ENCODE measurements at regions not wholly inside any gene's neighbourhood (a gene's known extent, or its start where the extent isn't known, plus 50 kb on each side); places are given as distances from the start of the nearest gene placed in this dataset.

DNA sequence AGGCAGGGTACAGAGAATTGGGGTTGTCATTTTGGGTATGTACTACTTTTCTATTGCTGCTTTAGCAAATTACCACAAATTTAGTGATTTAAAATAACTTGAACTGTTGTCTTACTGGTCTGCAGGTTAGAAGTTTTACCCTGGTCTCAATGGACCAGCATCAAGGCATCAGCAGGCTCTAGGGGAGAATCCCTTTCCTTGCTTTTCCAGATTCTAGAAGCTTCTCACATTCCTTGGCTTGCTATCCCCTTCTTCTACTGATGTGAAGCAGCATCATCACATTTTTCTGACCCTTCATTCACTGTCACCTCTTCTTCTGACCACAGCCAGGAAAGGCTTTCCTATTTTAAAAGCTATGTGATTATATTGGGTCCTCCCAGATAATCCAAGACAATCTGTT is 237.8 kb upstream of the RBMS1 start:
- TF ChIP-seq, protein P1, sequence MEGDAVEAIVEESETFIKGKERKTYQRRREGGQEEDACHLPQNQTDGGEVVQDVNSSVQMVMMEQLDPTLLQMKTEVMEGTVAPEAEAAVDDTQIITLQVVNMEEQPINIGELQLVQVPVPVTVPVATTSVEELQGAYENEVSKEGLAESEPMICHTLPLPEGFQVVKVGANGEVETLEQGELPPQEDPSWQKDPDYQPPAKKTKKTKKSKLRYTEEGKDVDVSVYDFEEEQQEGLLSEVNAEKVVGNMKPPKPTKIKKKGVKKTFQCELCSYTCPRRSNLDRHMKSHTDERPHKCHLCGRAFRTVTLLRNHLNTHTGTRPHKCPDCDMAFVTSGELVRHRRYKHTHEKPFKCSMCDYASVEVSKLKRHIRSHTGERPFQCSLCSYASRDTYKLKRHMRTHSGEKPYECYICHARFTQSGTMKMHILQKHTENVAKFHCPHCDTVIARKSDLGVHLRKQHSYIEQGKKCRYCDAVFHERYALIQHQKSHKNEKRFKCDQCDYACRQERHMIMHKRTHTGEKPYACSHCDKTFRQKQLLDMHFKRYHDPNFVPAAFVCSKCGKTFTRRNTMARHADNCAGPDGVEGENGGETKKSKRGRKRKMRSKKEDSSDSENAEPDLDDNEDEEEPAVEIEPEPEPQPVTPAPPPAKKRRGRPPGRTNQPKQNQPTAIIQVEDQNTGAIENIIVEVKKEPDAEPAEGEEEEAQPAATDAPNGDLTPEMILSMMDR (IDR thresholded peaks at IDR 0.05), result no peak
- TF ChIP-seq EP300 (IDR thresholded peaks at IDR 0.05), result no peak

Data from tibial nerve (tissue), 4 donors.